ENCODE measurements at regions not wholly inside any gene's neighbourhood (a gene's known extent, or its start where the extent isn't known, plus 50 kb on each side); places are given as distances from the start of the nearest gene placed in this dataset.

DNA sequence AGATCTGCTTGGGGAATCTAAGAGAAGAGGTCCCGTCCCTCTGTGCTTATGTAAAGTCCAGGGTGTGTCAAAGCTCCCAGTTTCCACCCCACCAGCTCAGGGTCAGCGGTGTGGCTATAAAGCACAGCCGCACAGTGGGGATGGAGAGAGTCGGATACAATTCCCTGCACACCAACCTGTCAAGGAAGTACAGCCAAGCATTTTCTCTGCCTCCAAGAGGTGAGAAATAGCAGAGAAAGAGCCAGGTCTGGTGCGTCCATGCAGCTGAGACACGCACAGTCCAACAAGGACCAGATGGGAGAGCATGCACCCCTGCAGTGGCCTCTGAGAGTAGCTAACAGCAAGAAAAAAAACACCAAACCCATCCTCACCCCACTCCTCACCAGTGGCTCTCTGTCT lies 61.3 kb upstream of the WAC start:
- TF ChIP-seq, protein P1, sequence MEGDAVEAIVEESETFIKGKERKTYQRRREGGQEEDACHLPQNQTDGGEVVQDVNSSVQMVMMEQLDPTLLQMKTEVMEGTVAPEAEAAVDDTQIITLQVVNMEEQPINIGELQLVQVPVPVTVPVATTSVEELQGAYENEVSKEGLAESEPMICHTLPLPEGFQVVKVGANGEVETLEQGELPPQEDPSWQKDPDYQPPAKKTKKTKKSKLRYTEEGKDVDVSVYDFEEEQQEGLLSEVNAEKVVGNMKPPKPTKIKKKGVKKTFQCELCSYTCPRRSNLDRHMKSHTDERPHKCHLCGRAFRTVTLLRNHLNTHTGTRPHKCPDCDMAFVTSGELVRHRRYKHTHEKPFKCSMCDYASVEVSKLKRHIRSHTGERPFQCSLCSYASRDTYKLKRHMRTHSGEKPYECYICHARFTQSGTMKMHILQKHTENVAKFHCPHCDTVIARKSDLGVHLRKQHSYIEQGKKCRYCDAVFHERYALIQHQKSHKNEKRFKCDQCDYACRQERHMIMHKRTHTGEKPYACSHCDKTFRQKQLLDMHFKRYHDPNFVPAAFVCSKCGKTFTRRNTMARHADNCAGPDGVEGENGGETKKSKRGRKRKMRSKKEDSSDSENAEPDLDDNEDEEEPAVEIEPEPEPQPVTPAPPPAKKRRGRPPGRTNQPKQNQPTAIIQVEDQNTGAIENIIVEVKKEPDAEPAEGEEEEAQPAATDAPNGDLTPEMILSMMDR (IDR thresholded peaks at IDR 0.05; ENCODE audit: poor library complexity, severe bottlenecking), result no peak
- TF ChIP-seq EZH2 (IDR thresholded peaks at IDR 0.05; ENCODE audit: borderline replicate concordance, insufficient read depth, low read length, poor library complexity, severe bottlenecking) (no peak), RAD21 (conservative IDR thresholded peaks at IDR 0.05) (no peak), POLR2AphosphoS5 (IDR thresholded peaks at IDR 0.05) (no peak), SMC3 (conservative IDR thresholded peaks at IDR 0.05; ENCODE audit: poor library complexity) (no peak), TAF1 (IDR thresholded peaks at IDR 0.05; ENCODE audit: low read depth) (no peak)
